RWPE2 (cell line): ENCODE measurements at regions not wholly inside any gene's neighbourhood (a gene's known extent, or its start where the extent isn't known, plus 50 kb on each side); places are given as distances from the start of the nearest gene placed in this dataset.

Experiments used
- ATAC-seq: fragments of 200-7000 bp; cut with Tn5 transposase; 3 replicates; pipeline ENCODE4 v1.9.1; 2021; ENCODE audit warnings: low read depth
- DNase-seq: peaks from one replicate; pipeline ENCODE4 v3.0.0-alpha.2; 2020; ENCODE audit warnings: low spot score
- H3K27ac ChIP-seq: fragments of 450-650 bp; 2 replicates; pipeline ENCODE4 v1.5.1; 2017; ENCODE audit warnings: mild to moderate bottlenecking; ENCODE audit not compliant: poor library complexity, severe bottlenecking
- H3K27me3 ChIP-seq: fragments of 250-450 bp; sonication (Bioruptor Pico); 2 replicates; pipeline ENCODE4 v1.5.1; 2021; ENCODE audit warnings: mild to moderate bottlenecking, moderate library complexity; ENCODE audit not compliant: insufficient read depth, poor library complexity, severe bottlenecking
- H3K36me3 ChIP-seq: fragments of 250-450 bp; sonication (Bioruptor Pico); 2 replicates; pipeline ENCODE4 v1.5.1; 2020; ENCODE audit warnings: low read depth, mild to moderate bottlenecking, moderate library complexity
- H3K4me1 ChIP-seq: fragments of 250-450 bp; sonication (Bioruptor Pico); 2 replicates; pipeline ENCODE4 v1.5.1; 2021; ENCODE audit warnings: mild to moderate bottlenecking, moderate library complexity; ENCODE audit not compliant: insufficient read depth, poor library complexity, severe bottlenecking
- H3K4me3 ChIP-seq: fragments of 250-450 bp; sonication (Bioruptor Pico); 2 replicates; pipeline ENCODE4 v1.5.1; 2021; ENCODE audit warnings: mild to moderate bottlenecking, moderate library complexity; ENCODE audit not compliant: severe bottlenecking
- H3K9me3 ChIP-seq: fragments of 250-450 bp; sonication (Bioruptor Pico); 2 replicates; pipeline ENCODE4 v1.5.1; 2021; ENCODE audit warnings: mild to moderate bottlenecking, moderate library complexity; ENCODE audit not compliant: severe bottlenecking
- CTCF ChIP-seq: fragments of 450-650 bp; IDR thresholded peaks from one replicate; pipeline ENCODE4 v1.5.1; 2017; ENCODE audit warnings: mild to moderate bottlenecking, moderate library complexity; ENCODE audit not compliant: poor library complexity, severe bottlenecking

GRCh38 chr14:30077946-30078345 is 150.3 kb upstream of the PRKD1 start:
- Histone ChIP-seq H3K4me1 (no peaks in the 10 kb centered on the region), H3K27ac (no peak overlapping the region), H3K9me3 (no peaks in the 10 kb centered on the region), H3K36me3 (no peaks in the 10 kb centered on the region), H3K27me3 (peaks cover 33% of the 10 kb centered on the region), H3K4me3 (no peak overlapping the region)
- DNase-seq (no peak), ATAC-seq (no peak)
- no peak for TF ChIP-seq CTCF

GRCh38 chr14:30078811-30079402 is 151.3 kb upstream of the PRKD1 start:
- no peaks in the 10 kb centered on the region for H3K9me3 ChIP-seq
- no peak for DNase-seq

GRCh38 chr14:30082486-30082885 is 154.8 kb upstream of the PRKD1 start:
- ATAC-seq (no peak), DNase-seq (no peak)
- Histone ChIP-seq H3K4me1 (no peaks in the 10 kb centered on the region), H3K27me3 (peaks cover 39% of the 10 kb centered on the region), H3K36me3 (no peaks in the 10 kb centered on the region), H3K27ac (no peak overlapping the region), H3K9me3 (no peaks in the 10 kb centered on the region), H3K4me3 (no peak overlapping the region)
- TF ChIP-seq CTCF: no peak

More at GRCh38 chr14:30078811-30079402, 151.3 kb upstream of the PRKD1 start:
- TF ChIP-seq CTCF: no peak
- H3K27me3 ChIP-seq: peaks cover 40% of the 10 kb centered on the region
- no peak for ATAC-seq
- H3K4me1 ChIP-seq: no peaks in the 10 kb centered on the region
- no peaks in the 10 kb centered on the region for H3K36me3 ChIP-seq
- no peak overlapping the region for H3K4me3 ChIP-seq
- no peak overlapping the region for H3K27ac ChIP-seq

- H3K9me3 ChIP-seq: no peaks in the 10 kb centered on the region
- no peak for TF ChIP-seq CTCF
- H3K4me3 ChIP-seq: no peak overlapping the region
- H3K27ac ChIP-seq: no peak overlapping the region
- no peaks in the 10 kb centered on the region for H3K36me3 ChIP-seq
- no peak for ATAC-seq
- peaks cover 33% of the 10 kb centered on the region for H3K27me3 ChIP-seq
- no peaks in the 10 kb centered on the region for H3K4me1 ChIP-seq
- no peak for DNase-seq
Observed at GRCh38 chr14:30084811-30085210, 157.2 kb upstream of the PRKD1 start.

- Histone ChIP-seq H3K4me1 (no peaks in the 10 kb centered on the region), H3K27me3 (peaks cover 32% of the 10 kb centered on the region), H3K9me3 (no peaks in the 10 kb centered on the region), H3K27ac (no peak overlapping the region), H3K36me3 (no peaks in the 10 kb centered on the region), H3K4me3 (no peak overlapping the region)
- TF ChIP-seq CTCF: no peak
- DNase-seq (no peak), ATAC-seq (no peak)
Observed at GRCh38 chr14:30085943-30086342, 158.3 kb upstream of the PRKD1 start.
